ENCODE measurements at regions not wholly inside any gene's neighbourhood (a gene's known extent, or its start where the extent isn't known, plus 50 kb on each side); places are given as distances from the start of the nearest gene placed in this dataset.
A peak's percentile ranks its signal among the peaks of the same experiment; 100 is the strongest.

GRCh38 chr20:56975838-56976237 lies 290.6 kb downstream of the BMP7 start:
- DNase-seq: no peak

GRCh38 chr20:56976336-56976735 lies 290.1 kb downstream of the BMP7 start:
- no peak for DNase-seq

GRCh38 chr20:56978475-56978874 lies 288.0 kb downstream of the BMP7 start:
- no peak for DNase-seq

- DNase-seq: no peak
Measured at GRCh38 chr20:56979125-56979524, 287.3 kb downstream of the BMP7 start.

GRCh38 chr20:56981301-56981700 lies 285.1 kb downstream of the BMP7 start:
- no peak for DNase-seq

GRCh38 chr20:56983813-56984212 lies 282.6 kb downstream of the BMP7 start:
- no peak for DNase-seq

GRCh38 chr20:56985066-56985685 lies 281.3 kb downstream of the BMP7 start:
- DNase-seq: peak in 1 of 2 experiments; percentile 26

- DNase-seq: no peak
Measured at GRCh38 chr20:56986476-56986875, 280.0 kb downstream of the BMP7 start.

- no peak for DNase-seq
Measured at GRCh38 chr20:56986931-56987720, 279.3 kb downstream of the BMP7 start.

- DNase-seq: no peak
Measured at GRCh38 chr20:56987986-56988385, 278.5 kb downstream of the BMP7 start.

GRCh38 chr20:56988446-56988845 lies 278.0 kb downstream of the BMP7 start:
- no peak for DNase-seq

- no peak for DNase-seq
Measured at GRCh38 chr20:56989516-56989915, 276.9 kb downstream of the BMP7 start.

- DNase-seq: no peak
Measured at GRCh38 chr20:56993020-56993559, 273.4 kb downstream of the BMP7 start.

GRCh38 chr20:56994006-56994405 lies 272.4 kb downstream of the BMP7 start:
- no peak for DNase-seq

GRCh38 chr20:56995149-56995548 lies 271.3 kb downstream of the BMP7 start:
- no peak for DNase-seq

GRCh38 chr20:56995635-56996075 lies 270.8 kb downstream of the BMP7 start:
- peak in 1 of 2 experiments; percentile 36 for DNase-seq

- no peak for DNase-seq
Measured at GRCh38 chr20:56996533-56996932, 269.9 kb downstream of the BMP7 start.

- no peak for DNase-seq
Measured at GRCh38 chr20:56998438-56998837, 268.0 kb downstream of the BMP7 start.

GRCh38 chr20:57000441-57000968 lies 265.9 kb downstream of the BMP7 start:
- no peak for DNase-seq

- no peak for DNase-seq
Measured at GRCh38 chr20:57001126-57001767, 265.2 kb downstream of the BMP7 start.

GRCh38 chr20:57002066-57002570 lies 264.3 kb downstream of the BMP7 start:
- no peak for DNase-seq

GRCh38 chr20:57003012-57003411 lies 263.4 kb downstream of the BMP7 start:
- no peak for DNase-seq

GRCh38 chr20:57004416-57004815 lies 262.0 kb downstream of the BMP7 start:
- no peak for DNase-seq

All from SW 1271 (cell line).